Ovary (tissue), 3 donors: ENCODE measurements at regions not wholly inside any gene's neighbourhood (a gene's known extent, or its start where the extent isn't known, plus 50 kb on each side); places are given as distances from the start of the nearest gene placed in this dataset.

Experiments
- EP300 ChIP-seq: sonication (generic); formaldehyde crosslinking; IDR thresholded peaks from one replicate; pipeline ENCODE4 v1.6.1; 2017; ENCODE audit warnings: antibody characterized with exemption
- POLR2A ChIP-seq: fragments of 450-650 bp; IDR thresholded peaks from one replicate; pipeline ENCODE4 v1.6.1; 2017; ENCODE audit warnings: antibody characterized with exemption, mild to moderate bottlenecking, moderate library complexity
- TF ChIP-seq, protein P1 (sequence below), 3 donors: fragments of 450-650 bp in 2 of 3; fragments of 200-600 bp in 1 of 3; IDR thresholded peaks; one replicate each; pipeline versions ENCODE4 v1.5.1 to v1.8.0; 2016 to 2022; ENCODE audit warnings: antibody characterized with exemption in 3 of 3, mild to moderate bottlenecking in 1 of 3
- donor health status: DM: no; HTN: no; CAD: no.

DNA sequence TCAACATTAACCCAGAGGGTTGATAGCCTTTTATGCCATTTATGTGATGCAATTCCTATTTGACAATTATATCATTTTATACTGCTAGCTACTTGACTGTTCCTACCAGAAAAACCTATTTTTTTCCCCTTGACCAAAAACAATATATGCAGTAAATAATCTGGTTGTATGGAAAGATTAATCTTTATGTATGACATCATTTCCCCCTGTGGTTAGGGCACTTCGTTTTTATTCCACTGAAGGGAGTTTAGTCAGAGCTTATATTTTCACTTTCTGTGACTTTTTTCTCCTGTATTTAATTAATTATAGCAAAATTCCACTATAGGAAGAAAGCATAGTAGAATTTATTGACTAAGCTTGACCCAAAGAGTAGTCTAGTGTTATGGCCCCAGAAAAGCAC, 107.6 kb downstream of the HAUS1 start:
- TF ChIP-seq, protein P1, sequence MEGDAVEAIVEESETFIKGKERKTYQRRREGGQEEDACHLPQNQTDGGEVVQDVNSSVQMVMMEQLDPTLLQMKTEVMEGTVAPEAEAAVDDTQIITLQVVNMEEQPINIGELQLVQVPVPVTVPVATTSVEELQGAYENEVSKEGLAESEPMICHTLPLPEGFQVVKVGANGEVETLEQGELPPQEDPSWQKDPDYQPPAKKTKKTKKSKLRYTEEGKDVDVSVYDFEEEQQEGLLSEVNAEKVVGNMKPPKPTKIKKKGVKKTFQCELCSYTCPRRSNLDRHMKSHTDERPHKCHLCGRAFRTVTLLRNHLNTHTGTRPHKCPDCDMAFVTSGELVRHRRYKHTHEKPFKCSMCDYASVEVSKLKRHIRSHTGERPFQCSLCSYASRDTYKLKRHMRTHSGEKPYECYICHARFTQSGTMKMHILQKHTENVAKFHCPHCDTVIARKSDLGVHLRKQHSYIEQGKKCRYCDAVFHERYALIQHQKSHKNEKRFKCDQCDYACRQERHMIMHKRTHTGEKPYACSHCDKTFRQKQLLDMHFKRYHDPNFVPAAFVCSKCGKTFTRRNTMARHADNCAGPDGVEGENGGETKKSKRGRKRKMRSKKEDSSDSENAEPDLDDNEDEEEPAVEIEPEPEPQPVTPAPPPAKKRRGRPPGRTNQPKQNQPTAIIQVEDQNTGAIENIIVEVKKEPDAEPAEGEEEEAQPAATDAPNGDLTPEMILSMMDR (IDR thresholded peaks at IDR 0.05) = no peak
- TF ChIP-seq EP300 (no peak), POLR2A (no peak)
